CD14-positive monocyte (primary cell): ENCODE measurements at regions not wholly inside any gene's neighbourhood (a gene's known extent, or its start where the extent isn't known, plus 50 kb on each side); places are given as distances from the start of the nearest gene placed in this dataset.

Source experiments
- DNase-seq, 3 donors: peaks; one replicate each; pipeline ENCODE4 v3.0.0-alpha.2; 2011 to 2022
- H2AFZ ChIP-seq: 2 replicates; pipeline ENCODE4 v1.6.0; 2012; ENCODE audit warnings: mild to moderate bottlenecking, low read depth, low read length, inconsistent platforms; ENCODE audit not compliant: insufficient read depth, poor library complexity, severe bottlenecking
- H3K27ac ChIP-seq, 2 donors: 1 replicate in 1 of 2; 2 replicates in 1 of 2; pipeline ENCODE4 v1.5.1; 2012 to 2013; ENCODE audit warnings: low read length in 2 of 2, control low read depth in 1 of 2, inconsistent platforms in 1 of 2, low read depth in 1 of 2, mild to moderate bottlenecking in 1 of 2
- H3K27me3 ChIP-seq, 2 donors: one replicate each; pipeline versions ENCODE4 v1.6.0 to v1.6.1; 2011 to 2013; ENCODE audit warnings: low read length in 2 of 2; ENCODE audit not compliant: control insufficient read depth in 2 of 2, insufficient read depth in 2 of 2
- H3K36me3 ChIP-seq, 2 donors: replicated peaks in 1 of 2; 1 replicate in 1 of 2; 2 replicates in 1 of 2; pipeline versions ENCODE4 v1.5.1 to v1.6.1; 2012 to 2013; ENCODE audit warnings: low read length in 2 of 2, control low read depth in 1 of 2, inconsistent platforms in 1 of 2, mild to moderate bottlenecking in 1 of 2; ENCODE audit not compliant: insufficient read depth in 2 of 2, control insufficient read depth in 1 of 2
- H3K4me1 ChIP-seq, 2 donors: 1 replicate in 1 of 2; 2 replicates in 1 of 2; pipeline versions ENCODE4 v1.5.1 to v1.6.1; 2012 to 2013; ENCODE audit warnings: low read length in 2 of 2, control low read depth in 1 of 2, inconsistent platforms in 1 of 2, mild to moderate bottlenecking in 1 of 2, moderate library complexity in 1 of 2; ENCODE audit not compliant: insufficient read depth in 2 of 2, control insufficient read depth in 1 of 2
- H3K4me2 ChIP-seq: replicated peaks from 2 replicates; pipeline ENCODE3; 2012; ENCODE audit warnings: low read length, moderate library complexity, mild to moderate bottlenecking; ENCODE audit not compliant: poor library complexity, severe bottlenecking; ENCODE audit errors: extremely low read depth
- H3K4me3 ChIP-seq, 3 experiments: fragments of 200-600 bp in 1 of 3; sonication (generic) in 1 of 3; replicated peaks in 1 of 3; 1 replicate in 2 of 3; 2 replicates in 1 of 3; pipeline ENCODE4 v1.5.1; 2011 to 2013; ENCODE audit warnings: low read length in 3 of 3, mild to moderate bottlenecking in 3 of 3, control low read depth in 2 of 3, low read depth in 2 of 3, inconsistent platforms in 1 of 3, moderate library complexity in 1 of 3
- H3K79me2 ChIP-seq: 2 replicates; pipeline ENCODE4 v1.6.0; 2012; ENCODE audit warnings: mild to moderate bottlenecking, control low read depth, inconsistent platforms, low read length, moderate library complexity; ENCODE audit not compliant: insufficient read depth
- H3K9ac ChIP-seq: 2 replicates; pipeline ENCODE4 v1.6.0; 2017; ENCODE audit warnings: low read length, mild to moderate bottlenecking; ENCODE audit not compliant: insufficient read depth, poor library complexity, severe bottlenecking
- H3K9me3 ChIP-seq, 2 donors: replicated peaks in 1 of 2; 1 replicate in 1 of 2; 2 replicates in 1 of 2; pipeline versions ENCODE4 v1.5.1 to v1.6.1; 2012 to 2013; ENCODE audit warnings: low read length in 2 of 2, control low read depth in 1 of 2; ENCODE audit not compliant: control insufficient read depth in 1 of 2, insufficient read depth in 1 of 2
- H4K20me1 ChIP-seq: 2 replicates; pipeline ENCODE4 v1.6.0; 2012; ENCODE audit warnings: mild to moderate bottlenecking, low read length, control low read depth, moderate library complexity; ENCODE audit not compliant: insufficient read depth
- H3K27ac Mint-ChIP-seq, 7 donors: one replicate each; pipeline ENCODE4 v1.8.0; 2020; ENCODE audit warnings: mild to moderate bottlenecking in 7 of 7, mixed read lengths in 7 of 7, moderate library complexity in 6 of 7, inconsistent platforms in 2 of 7
- H3K27me3 Mint-ChIP-seq, 3 donors: one replicate each; pipeline ENCODE4 v1.8.0; 2021 to 2022; ENCODE audit warnings: low read depth in 3 of 3, mild to moderate bottlenecking in 3 of 3, mixed read lengths in 3 of 3, moderate library complexity in 3 of 3, inconsistent platforms in 1 of 3
- H3K36me3 Mint-ChIP-seq, 2 donors: one replicate each; pipeline ENCODE4 v1.8.0; 2020; ENCODE audit warnings: mixed read lengths in 2 of 2, inconsistent platforms in 1 of 2, mild to moderate bottlenecking in 1 of 2
- H3K4me1 Mint-ChIP-seq: one replicate; pipeline ENCODE4 v1.8.0; 2020; ENCODE audit warnings: mild to moderate bottlenecking, mixed read lengths
- H3K4me3 Mint-ChIP-seq, 2 donors: one replicate each; pipeline ENCODE4 v1.8.0; 2020; ENCODE audit warnings: mild to moderate bottlenecking in 2 of 2, mixed read lengths in 2 of 2, moderate library complexity in 1 of 2
- H3K9me3 Mint-ChIP-seq, 7 donors: one replicate each; pipeline ENCODE4 v1.8.0; 2020 to 2022; ENCODE audit warnings: mixed read lengths in 7 of 7, mild to moderate bottlenecking in 6 of 7, moderate library complexity in 6 of 7, inconsistent platforms in 2 of 7
- CTCF ChIP-seq: fragments of 200-600 bp; IDR thresholded peaks from one replicate; pipeline ENCODE4 v1.8.0; 2022; ENCODE audit warnings: antibody characterized with exemption, mild to moderate bottlenecking
- WGBS: methylation state at CpG from one replicate; pipeline ENCODE4 v1.1.5; 2013; ENCODE audit warnings: missing lambda C conversion rate; ENCODE audit not compliant: insufficient coverage; 5-methylcytosine and 5-hydroxymethylcytosine counted together
- intact Hi-C, 2 donors: fragments of 100-400 bp; cut with micrococcal nuclease; formaldehyde crosslinking; loops; one replicate each; pipeline versions ENCODE4 v1.15.0 to v1.15.1; 2023

GRCh38 chr15:26298659-26299170, 435.6 kb upstream of the ATP10A start:
- TF ChIP-seq CTCF = no peak
- WGBS = 73% methylated on average over 3 of the region's 10 CpGs

DNA sequence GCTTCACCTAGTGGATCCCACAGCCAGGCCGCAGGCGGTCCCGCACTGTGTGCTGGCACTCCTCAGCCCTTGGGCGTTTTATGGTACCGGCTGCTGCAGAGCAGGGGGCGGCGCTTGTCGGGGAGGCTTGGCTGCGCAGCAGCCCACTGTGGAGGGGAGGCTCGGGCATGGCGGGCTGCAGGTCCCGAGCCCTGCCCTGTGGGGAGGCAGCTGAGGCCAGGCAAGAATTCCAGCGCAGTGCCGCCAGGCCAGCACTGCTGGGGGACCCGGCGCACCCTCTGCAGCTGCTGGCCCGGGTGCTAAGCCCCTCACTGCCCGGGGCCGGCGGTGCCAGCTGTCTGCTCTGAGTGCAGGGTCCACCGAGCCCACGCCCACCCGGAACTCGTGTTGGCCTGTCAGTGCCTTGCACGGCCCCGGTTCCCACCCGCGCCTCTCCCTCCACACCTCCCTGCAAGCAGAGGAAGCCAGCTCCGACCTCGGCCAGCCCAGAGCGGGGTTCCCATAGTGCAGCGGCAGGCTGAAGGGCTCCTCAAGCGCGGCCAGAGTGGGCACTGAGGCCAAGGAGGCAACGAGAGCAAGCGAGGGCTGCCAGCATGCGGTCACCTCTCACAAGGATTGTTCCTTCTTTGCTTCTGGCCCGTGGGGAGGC, 435.0 kb upstream of the ATP10A start:
- H3K27me3 Mint-ChIP-seq = no peaks in the 10 kb centered on the region
- TF ChIP-seq CTCF = no peak
- Histone ChIP-seq H2AFZ (no peak overlapping the region), H3K9me3 (peaks cover 30 to 32% of the 10 kb centered on the region in 2 donors), H3K4me2 (no peak overlapping the region), H3K4me1 (no peaks in the 10 kb centered on the region), H3K27ac (no peak overlapping the region), H3K79me2 (no peaks in the 10 kb centered on the region), H3K4me3 (no peak overlapping the region), H3K36me3 (no peaks in the 10 kb centered on the region), H3K27me3 (no peaks in the 10 kb centered on the region), H4K20me1 (no peaks in the 10 kb centered on the region), H3K9ac (no peak overlapping the region)
- H3K4me1 Mint-ChIP-seq = no peaks in the 10 kb centered on the region
- 96% methylated on average over 34 of the region's 38 CpGs for WGBS
- H3K4me3 Mint-ChIP-seq = no peak overlapping the region
- H3K9me3 Mint-ChIP-seq = peaks cover 3 to 25% (median 12%) of the 10 kb centered on the region in 7 donors
- no peak for DNase-seq
- intact Hi-C loops = loop anchor here in 1 of 2 donors (10.0 kb wide), 1 partner anchor 63 kb away; no protein-coding TSS in a partner anchor
- H3K36me3 Mint-ChIP-seq = no peaks in the 10 kb centered on the region
- H3K27ac Mint-ChIP-seq = peak overlapping the region in 1 of 7 donors; percentile 5

More at GRCh38 chr15:26298659-26299170, 435.6 kb upstream of the ATP10A start:
- no peak overlapping the region for H3K27ac ChIP-seq
- no peaks in the 10 kb centered on the region for H3K36me3 Mint-ChIP-seq
- no peak overlapping the region for H3K9ac ChIP-seq
- H3K9me3 ChIP-seq = peaks cover 28 to 30% of the 10 kb centered on the region in 2 donors
- no peak overlapping the region for H3K4me2 ChIP-seq
- H3K27ac Mint-ChIP-seq = peak overlapping the region in 1 of 7 donors; percentile 5
- H3K4me3 Mint-ChIP-seq = no peak overlapping the region
- H3K9me3 Mint-ChIP-seq = peaks cover 3 to 28% (median 14%) of the 10 kb centered on the region in 7 donors
- no peak overlapping the region for H2AFZ ChIP-seq
- H3K27me3 ChIP-seq = no peaks in the 10 kb centered on the region
- DNase-seq = no peak
- no peaks in the 10 kb centered on the region for H3K27me3 Mint-ChIP-seq
- H3K4me1 ChIP-seq = no peaks in the 10 kb centered on the region
- no peaks in the 10 kb centered on the region for H3K79me2 ChIP-seq
- H3K4me1 Mint-ChIP-seq = no peaks in the 10 kb centered on the region
- no peaks in the 10 kb centered on the region for H4K20me1 ChIP-seq
- intact Hi-C loops = loop anchor here in 1 of 2 donors (10.0 kb wide), 1 partner anchor 64 kb away; no protein-coding TSS in a partner anchor
- H3K4me3 ChIP-seq = no peak overlapping the region
- no peaks in the 10 kb centered on the region for H3K36me3 ChIP-seq
